ENCODE measurements at regions not wholly inside any gene's neighbourhood (a gene's known extent, or its start where the extent isn't known, plus 50 kb on each side); places are given as distances from the start of the nearest gene placed in this dataset.

DNA sequence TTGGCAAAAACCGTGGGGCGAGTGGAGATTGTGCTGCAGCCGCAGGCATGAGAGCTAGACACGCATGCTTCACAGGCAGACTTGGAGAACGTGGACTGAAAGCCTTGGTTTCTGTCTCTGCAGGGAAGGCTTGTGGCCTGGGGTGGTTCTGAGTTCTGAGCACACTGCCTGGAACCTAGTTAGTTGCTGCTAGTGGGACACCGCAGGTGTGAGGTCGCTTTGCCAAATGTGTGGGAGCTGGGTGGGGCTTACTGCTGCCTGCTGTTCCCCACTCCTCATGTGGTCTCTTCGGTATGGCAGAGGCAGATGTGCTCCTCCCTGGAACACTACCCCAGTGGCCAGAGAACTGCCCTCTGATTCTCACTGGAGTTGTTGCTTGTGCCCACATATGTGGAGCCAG is 484.0 kb downstream of the MMUT start:
- TF ChIP-seq, protein P1, sequence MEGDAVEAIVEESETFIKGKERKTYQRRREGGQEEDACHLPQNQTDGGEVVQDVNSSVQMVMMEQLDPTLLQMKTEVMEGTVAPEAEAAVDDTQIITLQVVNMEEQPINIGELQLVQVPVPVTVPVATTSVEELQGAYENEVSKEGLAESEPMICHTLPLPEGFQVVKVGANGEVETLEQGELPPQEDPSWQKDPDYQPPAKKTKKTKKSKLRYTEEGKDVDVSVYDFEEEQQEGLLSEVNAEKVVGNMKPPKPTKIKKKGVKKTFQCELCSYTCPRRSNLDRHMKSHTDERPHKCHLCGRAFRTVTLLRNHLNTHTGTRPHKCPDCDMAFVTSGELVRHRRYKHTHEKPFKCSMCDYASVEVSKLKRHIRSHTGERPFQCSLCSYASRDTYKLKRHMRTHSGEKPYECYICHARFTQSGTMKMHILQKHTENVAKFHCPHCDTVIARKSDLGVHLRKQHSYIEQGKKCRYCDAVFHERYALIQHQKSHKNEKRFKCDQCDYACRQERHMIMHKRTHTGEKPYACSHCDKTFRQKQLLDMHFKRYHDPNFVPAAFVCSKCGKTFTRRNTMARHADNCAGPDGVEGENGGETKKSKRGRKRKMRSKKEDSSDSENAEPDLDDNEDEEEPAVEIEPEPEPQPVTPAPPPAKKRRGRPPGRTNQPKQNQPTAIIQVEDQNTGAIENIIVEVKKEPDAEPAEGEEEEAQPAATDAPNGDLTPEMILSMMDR (conservative IDR thresholded peaks at IDR 0.05 in 1 of 2, IDR thresholded peaks at IDR 0.05 in 1 of 2; ENCODE audit: extremely low read depth in 1 of 2, insufficient read depth in 1 of 2, low read depth in 1 of 2, low read length in 2 of 2): no peak
- TF ChIP-seq EZH2 (IDR thresholded peaks at IDR 0.05; ENCODE audit: borderline replicate concordance, low read length): no peak

All from mammary epithelial cell (primary cell).